Panc1 (cell line): ENCODE measurements at regions not wholly inside any gene's neighbourhood (a gene's known extent, or its start where the extent isn't known, plus 50 kb on each side); places are given as distances from the start of the nearest gene placed in this dataset.

Experiments used
- CTCF ChIP-seq: fragments of 450-650 bp; IDR thresholded peaks from 2 replicates; pipeline ENCODE4 v1.5.1; 2017; ENCODE audit warnings: mild to moderate bottlenecking
- SIN3A ChIP-seq: IDR thresholded peaks from 2 replicates; pipeline ENCODE4 v1.6.1; 2012; ENCODE audit warnings: low read depth, mild to moderate bottlenecking, low read length, moderate library complexity, borderline replicate concordance; ENCODE audit not compliant: insufficient read depth

DNA sequence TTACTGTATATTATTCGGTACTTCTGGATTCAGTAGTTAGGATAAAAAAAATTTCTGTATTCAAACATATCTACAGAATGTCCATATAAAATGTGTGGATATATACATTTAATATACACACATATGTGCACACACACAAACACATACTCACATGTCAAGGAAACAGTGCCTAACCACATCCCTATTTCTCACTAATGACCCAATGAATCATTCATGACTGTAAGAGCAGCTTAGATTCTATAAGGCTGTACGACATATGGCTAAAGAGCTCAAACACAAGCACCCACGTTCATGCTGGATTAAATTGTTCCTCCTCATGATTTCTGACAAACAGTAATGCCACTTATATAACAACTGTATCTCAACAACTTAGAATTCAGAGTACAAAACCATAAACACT is 457.3 kb downstream of the ADCYAP1 start:
- TF ChIP-seq CTCF (no peak), SIN3A (no peak)
